ENCODE measurements at regions not wholly inside any gene's neighbourhood (a gene's known extent, or its start where the extent isn't known, plus 50 kb on each side); places are given as distances from the start of the nearest gene placed in this dataset.

- no peak for DNase-seq
These were observed 52.5 kb upstream of the CORO2B start for GRCh38 chr15:68526269-68526668.

- peak in 1 of 2 donors; percentile 8 for DNase-seq
These were observed 52.0 kb upstream of the CORO2B start for GRCh38 chr15:68526784-68527183.

- peak in 1 of 2 donors; percentile 21 for DNase-seq
These were observed 50.0 kb upstream of the CORO2B start for GRCh38 chr15:68528626-68529290.
